ENCODE measurements at regions not wholly inside any gene's neighbourhood (a gene's known extent, or its start where the extent isn't known, plus 50 kb on each side); places are given as distances from the start of the nearest gene placed in this dataset.

- TF ChIP-seq MYC (IDR thresholded peaks at IDR 0.05; ENCODE audit: low read depth, low read length) (no peak), POLR2A (IDR thresholded peaks at IDR 0.05; ENCODE audit: extremely low read depth, insufficient read length) (no peak), MAX (IDR thresholded peaks at IDR 0.05; ENCODE audit: low read depth, low read length) (no peak)
Measured at GRCh38 chr5:24805230-24805629, 160.5 kb upstream of the CDH10 start.

Data from NB4 (cell line).